GM18502 (cell line): ENCODE measurements at regions not wholly inside any gene's neighbourhood (a gene's known extent, or its start where the extent isn't known, plus 50 kb on each side); places are given as distances from the start of the nearest gene placed in this dataset.

ENCODE experiments used
- ATAC-seq: cut with Tn5 transposase; IDR thresholded peaks from one replicate; pipeline ENCODE4 v1.9.1; 2021; ENCODE audit warnings: mild to moderate bottlenecking; ENCODE audit not compliant: unreplicated experiment, poor library complexity

GRCh38 chr11:33560729-33561128, 139.9 kb downstream of the C11orf91 start:
- ATAC-seq: no peak

- ATAC-seq: no peak
Observed at GRCh38 chr11:33559567-33559966, 141.1 kb downstream of the C11orf91 start.

DNA sequence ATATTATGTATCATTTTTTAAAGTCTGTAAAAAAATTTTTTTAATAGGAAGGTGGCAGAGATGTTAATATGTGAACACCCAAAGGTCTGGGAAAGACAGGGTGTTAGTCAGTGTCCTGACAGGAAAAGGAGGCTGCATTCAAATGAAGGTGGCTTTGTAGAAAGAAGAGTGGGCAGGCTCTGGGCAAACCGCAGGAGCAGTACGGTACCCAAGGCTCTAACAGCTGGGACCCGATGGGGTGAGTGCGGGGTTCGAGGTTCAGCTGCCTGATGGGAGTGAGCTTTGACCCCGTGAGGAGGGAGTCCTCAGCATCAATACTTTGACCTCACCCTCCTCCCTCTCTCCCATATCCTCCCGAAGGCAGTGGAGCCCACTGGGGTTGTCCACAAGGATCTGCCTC, 142.5 kb downstream of the C11orf91 start:
- ATAC-seq: no peak

DNA sequence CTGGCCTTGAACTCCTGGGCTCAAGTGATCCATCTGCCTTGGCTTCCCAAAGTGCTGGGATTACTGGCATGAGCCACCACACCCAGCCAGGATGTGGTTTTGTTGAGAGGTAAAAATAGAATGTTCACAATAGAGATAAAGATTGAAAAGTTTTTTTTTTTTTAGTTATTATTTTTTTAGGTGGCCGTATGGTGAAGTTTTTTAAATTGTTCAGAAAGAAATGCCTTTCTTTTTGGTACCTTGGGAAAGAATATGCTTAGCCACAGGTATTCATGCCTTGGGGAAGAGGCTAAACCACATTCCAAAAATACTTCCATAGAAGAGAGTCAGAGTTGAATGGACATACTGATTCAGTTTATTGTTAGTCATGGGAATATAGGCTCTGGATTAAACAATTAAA, 143.4 kb downstream of the C11orf91 start:
- ATAC-seq: no peak

DNA sequence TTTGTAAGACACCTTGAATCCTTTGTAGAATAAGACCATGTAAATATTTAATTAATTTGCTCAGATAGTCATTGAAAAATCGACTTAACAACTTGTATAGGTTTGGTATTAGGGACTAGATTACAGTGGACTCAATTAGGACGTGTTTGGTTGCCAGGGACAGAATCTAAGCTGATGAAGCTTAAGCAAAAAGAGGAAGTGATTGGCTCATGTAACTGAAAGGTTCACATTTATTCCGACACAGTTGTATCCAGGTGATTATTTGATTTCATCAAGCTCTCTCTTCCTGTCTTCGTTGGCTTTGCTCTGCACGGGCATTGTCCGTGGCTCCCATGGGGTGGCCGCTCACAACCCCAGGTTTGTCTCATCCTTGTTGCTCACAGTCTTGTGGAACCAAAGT, 146.4 kb downstream of the C11orf91 start:
- ATAC-seq: no peak

DNA sequence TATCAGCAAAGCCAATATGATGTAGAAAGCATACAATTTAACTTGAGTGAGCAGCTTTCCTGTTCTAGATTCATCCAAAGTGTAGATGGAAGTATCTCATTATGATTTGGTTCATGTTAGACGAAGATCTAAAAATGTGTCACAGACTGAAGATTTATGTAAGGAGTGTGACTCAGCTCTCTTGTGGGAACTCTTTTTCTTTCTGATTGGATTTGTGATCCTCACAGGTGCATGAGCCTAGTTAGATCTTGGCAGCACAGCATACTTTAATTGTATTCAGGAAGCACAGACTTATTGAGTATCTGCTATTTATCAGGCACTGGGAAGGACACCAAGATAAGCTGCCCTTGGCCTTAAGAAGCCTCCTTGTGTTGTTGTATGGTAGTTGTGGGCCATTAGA, 147.1 kb downstream of the C11orf91 start:
- ATAC-seq: no peak

GRCh38 chr11:33552756-33553155, 147.9 kb downstream of the C11orf91 start:
- no peak for ATAC-seq

DNA sequence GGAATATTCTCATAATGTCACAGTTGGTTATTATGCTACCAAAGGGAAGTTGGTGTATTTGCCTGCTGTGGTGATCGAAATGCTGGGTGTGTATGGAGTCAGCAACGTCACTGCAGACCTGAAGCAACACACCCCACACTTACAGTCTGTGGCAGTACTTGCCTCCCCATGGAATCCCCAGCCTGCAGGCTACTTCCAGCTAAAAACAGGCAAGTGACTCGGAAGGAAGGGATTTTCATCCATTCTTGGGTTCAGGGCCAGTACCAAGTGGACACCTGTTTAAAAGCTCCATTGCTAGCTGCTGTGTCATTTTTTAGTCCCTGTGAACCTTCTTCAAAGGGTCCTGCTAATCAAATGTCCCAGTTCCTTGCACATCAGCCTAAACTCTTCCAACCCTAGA, 149.6 kb downstream of the C11orf91 start:
- no peak for ATAC-seq

DNA sequence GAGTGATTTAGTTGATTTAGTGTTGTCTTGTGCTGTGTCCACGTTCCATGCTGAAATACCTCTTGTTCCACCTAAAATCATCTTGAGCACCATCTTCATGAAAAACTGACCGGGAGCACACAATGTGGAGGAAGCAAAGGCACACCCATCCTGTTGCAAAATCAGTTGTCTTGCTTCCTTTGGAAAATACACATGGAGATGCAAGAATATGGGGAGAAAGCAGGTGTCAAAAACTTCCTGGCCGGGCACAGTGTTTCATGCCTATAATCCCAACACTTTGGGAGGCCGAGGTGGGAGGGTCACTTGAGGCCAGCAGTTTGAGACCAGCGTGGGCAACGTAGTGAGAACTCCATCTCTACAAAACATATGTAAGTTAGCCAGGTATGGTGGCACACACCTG, 151.1 kb downstream of the C11orf91 start:
- no peak for ATAC-seq

GRCh38 chr11:33545931-33546330, 154.7 kb downstream of the C11orf91 start:
- no peak for ATAC-seq

GRCh38 chr11:33544593-33545373, 155.8 kb downstream of the C11orf91 start:
- no peak for ATAC-seq

- no peak for ATAC-seq
Observed at GRCh38 chr11:33543823-33544222, 156.8 kb downstream of the C11orf91 start.

DNA sequence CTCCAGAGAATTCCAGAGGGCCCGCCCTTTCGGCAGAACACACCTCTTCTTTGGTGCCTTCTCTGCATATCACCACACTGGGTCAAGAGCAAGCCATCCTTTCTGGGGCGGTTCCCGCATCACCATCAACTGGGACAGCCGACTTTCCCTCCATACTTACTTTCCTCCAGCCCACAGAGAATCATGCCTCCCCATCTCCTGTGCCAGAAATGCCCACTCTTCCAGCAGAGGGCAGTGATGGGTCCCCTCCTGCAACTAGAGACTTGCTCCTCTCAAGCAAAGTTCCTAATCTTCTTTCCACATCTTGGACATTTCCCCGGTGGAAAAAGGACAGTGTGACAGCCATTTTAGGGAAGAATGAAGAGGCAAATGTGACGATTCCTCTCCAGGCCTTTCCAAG, 157.7 kb downstream of the C11orf91 start:
- no peak for ATAC-seq

GRCh38 chr11:33540946-33541915, 159.4 kb downstream of the C11orf91 start:
- ATAC-seq: no peak

GRCh38 chr11:33540427-33540826, 160.2 kb downstream of the C11orf91 start:
- no peak for ATAC-seq

- no peak for ATAC-seq
Observed at GRCh38 chr11:33539751-33540150, 160.9 kb downstream of the C11orf91 start.

DNA sequence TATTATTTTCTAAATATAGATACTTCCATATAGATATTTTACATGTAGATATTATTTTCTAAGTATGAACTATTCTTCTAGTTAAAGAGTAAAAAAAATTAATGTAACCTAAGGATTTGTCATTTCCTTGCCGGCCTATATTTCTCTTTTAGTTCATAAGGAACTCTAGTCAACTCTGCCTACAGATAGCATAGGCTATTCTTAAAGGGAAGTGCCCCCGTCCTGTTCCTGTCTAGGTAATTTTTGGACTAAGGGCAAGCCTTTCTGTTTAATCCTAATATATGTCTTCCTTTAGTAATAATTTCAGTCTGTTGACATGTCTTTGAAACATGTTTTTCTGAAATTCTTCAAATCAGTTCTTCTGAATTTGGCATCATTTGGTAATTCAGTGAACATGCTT, 161.9 kb downstream of the C11orf91 start:
- ATAC-seq: no peak

DNA sequence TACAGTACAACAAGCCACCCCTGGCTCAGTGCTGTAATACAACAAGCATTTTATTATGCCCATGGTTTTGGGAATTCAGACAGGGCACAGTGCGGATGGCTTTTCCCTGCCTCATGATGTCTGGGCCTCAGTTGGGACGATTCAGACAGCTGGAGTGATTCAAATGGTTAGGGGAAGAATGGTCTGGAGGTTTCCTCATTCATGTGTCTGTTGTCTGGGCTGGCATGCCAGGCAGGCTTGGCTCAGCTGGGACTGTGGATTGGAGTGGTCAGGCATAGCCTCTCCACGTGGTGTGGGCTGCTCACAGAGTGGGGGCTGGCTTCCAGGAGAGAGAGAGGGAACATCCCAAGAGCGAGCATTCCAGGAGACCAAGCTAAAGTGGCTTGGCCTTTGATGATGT, 164.4 kb downstream of the C11orf91 start:
- no peak for ATAC-seq

- ATAC-seq: no peak
Observed at GRCh38 chr11:33534575-33534974, 166.1 kb downstream of the C11orf91 start.

DNA sequence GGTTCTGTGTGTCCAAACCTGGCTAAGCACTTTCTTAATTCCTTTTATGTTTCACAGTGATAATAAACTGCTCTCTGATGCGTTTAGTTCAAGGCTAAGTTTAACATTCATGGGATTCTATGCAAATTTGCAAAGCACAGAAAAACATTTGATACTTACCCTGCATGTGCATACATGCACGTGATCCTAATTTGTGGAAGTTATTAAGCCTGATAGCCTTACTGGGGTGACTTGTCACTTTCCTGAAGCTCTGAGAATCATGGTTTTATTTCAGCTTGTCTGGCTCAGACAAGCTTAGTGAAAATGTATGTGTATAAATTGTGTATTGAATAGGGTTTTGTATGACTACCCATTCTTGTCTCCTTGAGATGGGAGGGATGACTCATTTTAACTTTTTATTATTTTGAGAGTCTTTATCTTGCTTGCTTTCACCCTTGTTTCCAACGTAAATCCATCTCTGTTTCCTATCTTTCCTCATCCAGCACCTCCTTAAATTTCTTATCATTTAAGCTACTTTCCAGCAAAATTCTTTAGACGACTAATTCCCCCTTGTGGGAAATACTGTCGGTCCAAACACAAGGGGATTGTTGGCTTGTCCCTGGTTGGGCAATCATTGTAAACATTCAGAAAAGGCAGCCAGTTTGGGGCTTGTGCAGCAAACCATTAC, 167.1 kb downstream of the C11orf91 start:
- no peak for ATAC-seq
